BE2C (cell line): ENCODE measurements at regions not wholly inside any gene's neighbourhood (a gene's known extent, or its start where the extent isn't known, plus 50 kb on each side); places are given as distances from the start of the nearest gene placed in this dataset.

ENCODE experiments used
- DNase-seq: peaks from one replicate; pipeline ENCODE4 v3.0.0-alpha.2; 2020
- H3K27me3 ChIP-seq: fragments of 250-450 bp; sonication (Bioruptor Pico); 2 replicates; pipeline ENCODE4 v1.5.1; 2020; ENCODE audit warnings: mild to moderate bottlenecking
- H3K36me3 ChIP-seq: fragments of 250-450 bp; sonication (Bioruptor Pico); 2 replicates; pipeline ENCODE4 v1.5.1; 2020; ENCODE audit warnings: mild to moderate bottlenecking
- H3K4me1 ChIP-seq: fragments of 250-450 bp; sonication (Bioruptor Pico); 2 replicates; pipeline ENCODE4 v1.5.1; 2020
- H3K4me3 ChIP-seq: 2 replicates; pipeline ENCODE4 v1.5.1; 2011; ENCODE audit warnings: low read depth, low read length
- H3K9me3 ChIP-seq: fragments of 250-450 bp; sonication (Bioruptor Pico); 2 replicates; pipeline ENCODE4 v1.5.1; 2020
- TF ChIP-seq, protein P1 (sequence below): IDR thresholded peaks from 2 replicates; pipeline ENCODE4 v1.5.1; 2012; ENCODE audit warnings: mild to moderate bottlenecking, low read depth, low read length

DNA sequence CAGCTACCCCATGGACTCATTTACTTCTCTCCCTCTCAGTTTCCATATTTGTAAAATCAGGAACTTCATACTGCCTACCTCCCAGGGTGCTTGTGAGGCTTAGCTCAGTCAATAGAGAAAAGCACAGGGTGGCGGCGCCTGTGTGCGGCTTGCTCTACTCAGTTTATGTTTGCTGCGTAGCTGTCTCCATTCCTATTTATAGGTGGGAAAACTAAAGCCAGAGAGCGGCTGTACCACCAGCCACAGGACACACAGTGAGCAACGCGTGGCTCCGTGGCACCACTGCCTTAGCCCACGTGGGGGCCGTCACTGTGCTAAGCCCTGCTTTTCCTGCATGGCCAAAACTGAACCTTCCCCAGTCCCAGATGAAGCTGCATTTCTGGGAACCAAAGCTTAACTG is 292.4 kb downstream of the TEX29 start:
- DNase-seq: no peak
- Histone ChIP-seq H3K36me3 (no peaks in the 10 kb centered on the region), H3K9me3 (no peaks in the 10 kb centered on the region), H3K4me3 (no peak overlapping the region), H3K4me1 (no peaks in the 10 kb centered on the region), H3K27me3 (no peaks in the 10 kb centered on the region; the same call in none of the 2 replicates)
- TF ChIP-seq, protein P1, sequence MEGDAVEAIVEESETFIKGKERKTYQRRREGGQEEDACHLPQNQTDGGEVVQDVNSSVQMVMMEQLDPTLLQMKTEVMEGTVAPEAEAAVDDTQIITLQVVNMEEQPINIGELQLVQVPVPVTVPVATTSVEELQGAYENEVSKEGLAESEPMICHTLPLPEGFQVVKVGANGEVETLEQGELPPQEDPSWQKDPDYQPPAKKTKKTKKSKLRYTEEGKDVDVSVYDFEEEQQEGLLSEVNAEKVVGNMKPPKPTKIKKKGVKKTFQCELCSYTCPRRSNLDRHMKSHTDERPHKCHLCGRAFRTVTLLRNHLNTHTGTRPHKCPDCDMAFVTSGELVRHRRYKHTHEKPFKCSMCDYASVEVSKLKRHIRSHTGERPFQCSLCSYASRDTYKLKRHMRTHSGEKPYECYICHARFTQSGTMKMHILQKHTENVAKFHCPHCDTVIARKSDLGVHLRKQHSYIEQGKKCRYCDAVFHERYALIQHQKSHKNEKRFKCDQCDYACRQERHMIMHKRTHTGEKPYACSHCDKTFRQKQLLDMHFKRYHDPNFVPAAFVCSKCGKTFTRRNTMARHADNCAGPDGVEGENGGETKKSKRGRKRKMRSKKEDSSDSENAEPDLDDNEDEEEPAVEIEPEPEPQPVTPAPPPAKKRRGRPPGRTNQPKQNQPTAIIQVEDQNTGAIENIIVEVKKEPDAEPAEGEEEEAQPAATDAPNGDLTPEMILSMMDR: no peak

DNA sequence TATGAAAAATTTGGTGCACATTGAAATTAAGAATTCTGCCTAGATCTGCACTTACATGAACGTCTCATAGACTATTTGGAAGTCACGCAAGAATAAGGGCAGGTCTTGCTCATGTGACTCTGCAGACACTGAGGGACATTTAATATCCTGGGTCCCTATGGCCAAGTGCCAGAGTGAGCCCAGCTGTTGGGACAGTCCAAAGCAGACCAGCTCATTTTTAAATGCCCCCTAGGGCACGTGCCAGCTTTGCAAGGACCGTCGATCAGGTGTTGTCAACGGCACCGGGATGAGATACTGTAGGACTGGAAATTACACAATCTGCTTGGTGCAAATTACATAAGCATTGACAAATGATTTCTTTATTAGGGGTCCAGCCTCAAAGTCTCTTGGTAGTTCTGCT is 293.6 kb downstream of the TEX29 start:
- no peaks in the 10 kb centered on the region for H3K36me3 ChIP-seq
- DNase-seq: no peak
- H3K4me1 ChIP-seq: no peaks in the 10 kb centered on the region
- TF ChIP-seq, protein P1: no peak
- no peaks in the 10 kb centered on the region for H3K9me3 ChIP-seq
- no peak overlapping the region for H3K4me3 ChIP-seq
- H3K27me3 ChIP-seq: no peaks in the 10 kb centered on the region; the same call in none of the 2 replicates

DNA sequence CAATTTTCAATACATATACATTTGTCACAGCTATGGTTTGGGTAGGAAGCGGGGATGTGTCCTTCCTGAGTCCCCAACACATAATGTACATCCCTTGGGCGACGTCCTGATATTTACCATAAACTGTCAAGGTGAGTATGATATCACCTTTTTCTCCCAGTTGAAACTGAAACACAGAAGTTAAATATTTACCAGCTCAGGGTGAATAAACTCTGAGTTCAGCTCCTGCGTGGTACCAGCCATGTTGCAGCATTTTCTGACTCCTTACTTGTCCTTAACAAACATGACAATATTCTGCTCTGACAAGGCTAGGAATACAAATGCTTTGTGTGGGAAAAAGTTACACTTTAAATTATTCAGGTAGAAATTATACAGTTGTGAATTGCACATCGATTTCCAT is 294.2 kb downstream of the TEX29 start:
- Histone ChIP-seq H3K27me3 (no peaks in the 10 kb centered on the region; the same call in none of the 2 replicates), H3K36me3 (no peaks in the 10 kb centered on the region)
- TF ChIP-seq, protein P1: no peak

DNA sequence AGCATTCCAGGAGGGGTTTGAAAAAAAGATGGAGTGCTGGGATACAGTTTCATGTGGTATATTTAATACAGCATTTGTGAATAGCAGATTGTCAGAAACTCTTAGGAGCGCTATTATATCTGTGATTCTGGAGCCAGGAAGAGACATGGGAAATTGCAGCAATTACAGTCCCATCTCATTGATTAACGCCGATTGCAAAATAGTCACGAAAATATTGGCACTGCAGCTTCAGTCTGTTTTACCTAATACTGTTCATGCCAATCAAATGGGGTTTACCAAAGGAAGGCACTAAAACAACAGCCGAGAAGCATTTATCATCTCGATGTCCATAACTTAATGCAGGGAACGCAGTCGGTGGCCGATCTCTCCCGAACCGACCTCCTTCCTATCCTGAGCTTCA is 295.8 kb downstream of the TEX29 start:
- DNase-seq: no peak
- H3K36me3 ChIP-seq: no peaks in the 10 kb centered on the region
- H3K4me1 ChIP-seq: no peaks in the 10 kb centered on the region
- TF ChIP-seq, protein P1: no peak
- H3K27me3 ChIP-seq: no peaks in the 10 kb centered on the region; the same call in none of the 2 replicates
- no peaks in the 10 kb centered on the region for H3K9me3 ChIP-seq
- H3K4me3 ChIP-seq: no peak overlapping the region

More for the DNA sequence above, 294.2 kb downstream of the TEX29 start:
- Histone ChIP-seq H3K4me3 (no peak overlapping the region), H3K9me3 (no peaks in the 10 kb centered on the region), H3K4me1 (no peaks in the 10 kb centered on the region)
- no peak for DNase-seq

DNA sequence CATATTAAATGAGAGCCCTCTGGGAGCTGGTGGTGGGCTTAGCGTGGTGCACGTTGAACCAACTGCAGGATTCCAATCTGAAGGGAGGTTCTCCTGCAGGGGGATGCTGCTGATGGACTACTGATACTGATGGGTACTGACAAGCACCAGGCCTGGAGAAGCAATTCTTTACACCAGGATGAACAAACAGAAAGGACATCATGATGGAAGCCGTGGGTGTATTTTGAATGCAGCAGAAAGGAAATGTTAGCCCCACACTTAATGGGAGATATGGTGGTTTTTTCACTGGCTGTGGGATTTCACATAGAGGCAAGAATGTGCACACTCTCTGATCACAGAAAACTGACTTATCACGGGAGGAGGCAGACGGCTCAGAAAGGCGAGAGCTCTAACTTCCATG is 299.7 kb downstream of the TEX29 start:
- Histone ChIP-seq H3K9me3 (no peaks in the 10 kb centered on the region), H3K27me3 (no peaks in the 10 kb centered on the region; the same call in none of the 2 replicates), H3K36me3 (no peaks in the 10 kb centered on the region)

DNA sequence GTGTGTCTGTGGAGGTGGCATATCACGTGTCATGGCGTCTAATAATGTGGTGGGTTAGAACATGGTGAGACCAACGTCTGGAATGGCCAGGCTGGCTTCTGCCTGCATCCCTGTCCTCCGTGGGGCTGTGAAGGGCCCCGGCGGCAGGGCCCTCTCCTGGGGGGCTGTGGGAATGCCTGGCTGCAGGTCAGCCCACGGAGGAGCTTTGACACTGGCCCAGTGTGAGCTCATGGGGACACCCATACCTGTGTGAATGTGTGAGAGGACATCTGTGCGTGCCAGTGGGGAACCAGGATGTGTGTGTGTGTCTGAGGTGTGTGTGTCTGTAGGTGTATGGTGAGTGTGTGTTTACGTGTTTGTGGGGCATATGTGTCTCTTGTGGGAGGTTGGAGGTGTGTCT is 300.1 kb downstream of the TEX29 start:
- no peak for DNase-seq
- no peaks in the 10 kb centered on the region for H3K9me3 ChIP-seq
- no peaks in the 10 kb centered on the region for H3K4me1 ChIP-seq
- TF ChIP-seq, protein P1: no peak
- H3K36me3 ChIP-seq: no peaks in the 10 kb centered on the region
- H3K27me3 ChIP-seq: no peaks in the 10 kb centered on the region; the same call in none of the 2 replicates
- H3K4me3 ChIP-seq: no peak overlapping the region

More for the DNA sequence above, 299.7 kb downstream of the TEX29 start:
- TF ChIP-seq, protein P1: no peak
- DNase-seq: no peak
- Histone ChIP-seq H3K4me1 (no peaks in the 10 kb centered on the region), H3K4me3 (no peak overlapping the region)
